SK-N-SH treated with all-trans-retinoic acid at 6 μM for 48 hours (cell line): ENCODE measurements at regions not wholly inside any gene's neighbourhood (a gene's known extent, or its start where the extent isn't known, plus 50 kb on each side); places are given as distances from the start of the nearest gene placed in this dataset.

ENCODE experiments used
- ATAC-seq: fragments of 200-7000 bp; cut with Tn5 transposase; 3 replicates; pipeline ENCODE4 v1.9.1; 2020; ENCODE audit warnings: mild to moderate bottlenecking, moderate library complexity
- ARNTL ChIP-seq: fragments of 450-650 bp; formaldehyde crosslinking; IDR thresholded peaks from 2 replicates; pipeline ENCODE4 v1.5.0; 2020; ENCODE audit warnings: low read depth, mild to moderate bottlenecking, moderate library complexity, borderline replicate concordance
- CSDC2 ChIP-seq: fragments of 250-450 bp; sonication (Bioruptor Pico); IDR thresholded peaks from 2 replicates; pipeline ENCODE4 v1.5.0; 2020; ENCODE audit warnings: mild to moderate bottlenecking, moderate library complexity
- ESRRG ChIP-seq: fragments of 250-450 bp; sonication (Bioruptor Pico); IDR thresholded peaks from 2 replicates; pipeline ENCODE4 v1.6.1; 2021; ENCODE audit warnings: mild to moderate bottlenecking
- OSR1 ChIP-seq: fragments of 250-450 bp; sonication (Bioruptor Pico); IDR thresholded peaks from 2 replicates; pipeline ENCODE4 v1.8.0; 2022; ENCODE audit warnings: moderate library complexity, mild to moderate bottlenecking, inconsistent platforms
- PPARA ChIP-seq: fragments of 250-450 bp; sonication (Bioruptor Pico); IDR thresholded peaks from 2 replicates; pipeline ENCODE4 v1.5.0; 2020; ENCODE audit warnings: mild to moderate bottlenecking, borderline replicate concordance
- RARB ChIP-seq: fragments of 250-450 bp; sonication (Bioruptor Pico); IDR thresholded peaks from 2 replicates; pipeline ENCODE4 v1.8.0; 2021; ENCODE audit warnings: mild to moderate bottlenecking, moderate library complexity
- SNAI2 ChIP-seq: fragments of 250-450 bp; sonication (Bioruptor Pico); IDR thresholded peaks from 2 replicates; pipeline ENCODE4 v1.5.0; 2020; ENCODE audit warnings: mild to moderate bottlenecking, moderate library complexity
- TCF4 ChIP-seq: fragments of 250-450 bp; sonication (Bioruptor Pico); IDR thresholded peaks from 2 replicates; pipeline ENCODE4 v1.8.0; 2021; ENCODE audit warnings: mild to moderate bottlenecking, moderate library complexity, borderline replicate concordance
- TOX ChIP-seq: fragments of 250-450 bp; sonication (Bioruptor Pico); IDR thresholded peaks from 2 replicates; pipeline ENCODE4 v1.8.0; 2021; ENCODE audit warnings: mild to moderate bottlenecking, moderate library complexity, borderline replicate concordance
- ZFP3 ChIP-seq: fragments of 250-450 bp; sonication (Bioruptor Pico); IDR thresholded peaks from 2 replicates; pipeline ENCODE4 v1.5.0; 2020; ENCODE audit warnings: mild to moderate bottlenecking, moderate library complexity
- ZFP30 ChIP-seq: fragments of 450-650 bp; formaldehyde crosslinking; IDR thresholded peaks from 2 replicates; pipeline ENCODE4 v1.5.0; 2022; ENCODE audit warnings: mild to moderate bottlenecking, moderate library complexity
- ZNF565 ChIP-seq: fragments of 450-650 bp; formaldehyde crosslinking; conservative IDR thresholded peaks from 2 replicates; pipeline ENCODE4 v1.5.0; 2020; ENCODE audit warnings: low read depth, mild to moderate bottlenecking, moderate library complexity
- ZNF70 ChIP-seq: fragments of 450-650 bp; formaldehyde crosslinking; IDR thresholded peaks from 2 replicates; pipeline ENCODE4 v1.5.0; 2020; ENCODE audit warnings: mild to moderate bottlenecking, moderate library complexity
- ZNF8 ChIP-seq: fragments of 450-650 bp; formaldehyde crosslinking; IDR thresholded peaks from 2 replicates; pipeline ENCODE4 v1.5.0; 2020; ENCODE audit warnings: mild to moderate bottlenecking, moderate library complexity
- TF ChIP-seq, protein P1 (sequence below): fragments of 250-450 bp; sonication (Bioruptor Pico); IDR thresholded peaks from 2 replicates; pipeline ENCODE4 v1.5.1; 2020; ENCODE audit warnings: low read depth, mild to moderate bottlenecking, moderate library complexity
- TF ChIP-seq, protein P2 (sequence below): fragments of 250-450 bp; sonication (Bioruptor Pico); IDR thresholded peaks from 2 replicates; pipeline ENCODE4 v1.5.0; 2020; ENCODE audit warnings: mild to moderate bottlenecking, moderate library complexity
- TF ChIP-seq, protein P3 (sequence below): fragments of 250-450 bp; sonication (Bioruptor Pico); IDR thresholded peaks from 2 replicates; pipeline ENCODE4 v1.8.0; 2021; ENCODE audit warnings: low read depth, mild to moderate bottlenecking, moderate library complexity, borderline replicate concordance
- TF ChIP-seq, protein P4 (sequence below): fragments of 250-450 bp; sonication (Bioruptor Pico); IDR thresholded peaks from 2 replicates; pipeline ENCODE4 v1.8.0; 2020; ENCODE audit warnings: mild to moderate bottlenecking, moderate library complexity, borderline replicate concordance

DNA sequence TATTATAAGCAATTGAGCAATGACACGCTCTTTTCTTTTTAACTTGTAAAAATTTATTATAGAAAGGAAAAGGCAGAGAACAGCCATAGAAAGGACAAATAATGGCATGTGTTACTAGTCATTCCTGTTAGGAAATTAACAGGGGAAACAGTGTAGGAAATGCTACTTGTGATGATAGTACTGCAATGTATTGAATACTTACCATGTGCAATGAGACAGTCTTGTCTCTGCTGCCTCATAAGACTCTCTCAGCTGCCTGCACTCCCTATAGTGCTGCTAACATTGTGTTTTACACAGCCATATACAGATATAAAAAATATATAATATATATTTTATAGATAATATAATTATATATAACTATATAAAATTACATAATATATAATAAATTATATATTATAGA lies 62.3 kb upstream of the SHOX start (continued):
- TF ChIP-seq, protein P1, sequence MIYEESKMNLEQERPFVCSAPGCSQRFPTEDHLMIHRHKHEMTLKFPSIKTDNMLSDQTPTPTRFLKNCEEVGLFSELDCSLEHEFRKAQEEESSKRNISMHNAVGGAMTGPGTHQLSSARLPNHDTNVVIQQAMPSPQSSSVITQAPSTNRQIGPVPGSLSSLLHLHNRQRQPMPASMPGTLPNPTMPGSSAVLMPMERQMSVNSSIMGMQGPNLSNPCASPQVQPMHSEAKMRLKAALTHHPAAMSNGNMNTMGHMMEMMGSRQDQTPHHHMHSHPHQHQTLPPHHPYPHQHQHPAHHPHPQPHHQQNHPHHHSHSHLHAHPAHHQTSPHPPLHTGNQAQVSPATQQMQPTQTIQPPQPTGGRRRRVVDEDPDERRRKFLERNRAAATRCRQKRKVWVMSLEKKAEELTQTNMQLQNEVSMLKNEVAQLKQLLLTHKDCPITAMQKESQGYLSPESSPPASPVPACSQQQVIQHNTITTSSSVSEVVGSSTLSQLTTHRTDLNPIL: no peak
- TF ChIP-seq ZFP30 (CRISPR knock-in tag) (no peak), ZNF565 (CRISPR knock-in tag) (no peak), OSR1 (no peak), CSDC2 (CRISPR knock-in tag) (no peak), PPARA (no peak), TOX (CRISPR knock-in tag) (no peak), ZFP3 (no peak)
- TF ChIP-seq, protein P2, sequence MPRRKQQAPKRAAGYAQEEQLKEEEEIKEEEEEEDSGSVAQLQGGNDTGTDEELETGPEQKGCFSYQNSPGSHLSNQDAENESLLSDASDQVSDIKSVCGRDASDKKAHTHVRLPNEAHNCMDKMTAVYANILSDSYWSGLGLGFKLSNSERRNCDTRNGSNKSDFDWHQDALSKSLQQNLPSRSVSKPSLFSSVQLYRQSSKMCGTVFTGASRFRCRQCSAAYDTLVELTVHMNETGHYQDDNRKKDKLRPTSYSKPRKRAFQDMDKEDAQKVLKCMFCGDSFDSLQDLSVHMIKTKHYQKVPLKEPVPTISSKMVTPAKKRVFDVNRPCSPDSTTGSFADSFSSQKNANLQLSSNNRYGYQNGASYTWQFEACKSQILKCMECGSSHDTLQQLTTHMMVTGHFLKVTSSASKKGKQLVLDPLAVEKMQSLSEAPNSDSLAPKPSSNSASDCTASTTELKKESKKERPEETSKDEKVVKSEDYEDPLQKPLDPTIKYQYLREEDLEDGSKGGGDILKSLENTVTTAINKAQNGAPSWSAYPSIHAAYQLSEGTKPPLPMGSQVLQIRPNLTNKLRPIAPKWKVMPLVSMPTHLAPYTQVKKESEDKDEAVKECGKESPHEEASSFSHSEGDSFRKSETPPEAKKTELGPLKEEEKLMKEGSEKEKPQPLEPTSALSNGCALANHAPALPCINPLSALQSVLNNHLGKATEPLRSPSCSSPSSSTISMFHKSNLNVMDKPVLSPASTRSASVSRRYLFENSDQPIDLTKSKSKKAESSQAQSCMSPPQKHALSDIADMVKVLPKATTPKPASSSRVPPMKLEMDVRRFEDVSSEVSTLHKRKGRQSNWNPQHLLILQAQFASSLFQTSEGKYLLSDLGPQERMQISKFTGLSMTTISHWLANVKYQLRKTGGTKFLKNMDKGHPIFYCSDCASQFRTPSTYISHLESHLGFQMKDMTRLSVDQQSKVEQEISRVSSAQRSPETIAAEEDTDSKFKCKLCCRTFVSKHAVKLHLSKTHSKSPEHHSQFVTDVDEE (CRISPR knock-in tag): no peak
- TF ChIP-seq, all 23 proteins: peak for 0

DNA sequence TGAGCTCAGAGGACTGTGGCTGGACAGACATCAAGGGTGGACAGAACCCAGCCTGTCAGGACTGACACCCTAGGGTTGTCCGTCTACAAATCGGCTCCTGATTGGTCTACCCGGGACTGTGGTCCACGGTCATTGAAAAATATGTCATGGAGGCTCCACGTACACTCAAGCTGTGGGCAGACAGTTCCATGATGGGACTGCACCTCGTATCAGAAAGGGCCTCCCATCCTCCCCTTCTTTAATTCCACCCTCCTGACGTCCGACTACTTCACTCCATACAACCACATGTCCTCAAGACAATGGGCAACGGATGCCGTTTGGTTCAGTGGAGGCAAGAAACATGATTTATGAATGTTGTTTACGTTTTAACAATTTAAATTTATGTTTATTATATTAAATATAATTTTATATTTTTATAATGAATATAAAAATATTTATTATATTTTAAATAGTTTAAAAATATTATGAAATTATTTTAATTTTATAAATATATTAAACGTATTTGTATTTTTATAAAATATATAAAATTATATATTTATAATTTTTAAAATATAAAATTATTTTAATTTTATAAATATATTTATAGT lies 58.0 kb upstream of the SHOX start:
- TF ChIP-seq OSR1: no peak
- TF ChIP-seq TOX (CRISPR knock-in tag): no peak
- no peak for TF ChIP-seq ARNTL (CRISPR knock-in tag)
- TF ChIP-seq ESRRG (CRISPR knock-in tag): no peak
- no peak for TF ChIP-seq SNAI2 (CRISPR knock-in tag)
- TF ChIP-seq TCF4 (CRISPR knock-in tag): no peak
- no peak for ATAC-seq

DNA sequence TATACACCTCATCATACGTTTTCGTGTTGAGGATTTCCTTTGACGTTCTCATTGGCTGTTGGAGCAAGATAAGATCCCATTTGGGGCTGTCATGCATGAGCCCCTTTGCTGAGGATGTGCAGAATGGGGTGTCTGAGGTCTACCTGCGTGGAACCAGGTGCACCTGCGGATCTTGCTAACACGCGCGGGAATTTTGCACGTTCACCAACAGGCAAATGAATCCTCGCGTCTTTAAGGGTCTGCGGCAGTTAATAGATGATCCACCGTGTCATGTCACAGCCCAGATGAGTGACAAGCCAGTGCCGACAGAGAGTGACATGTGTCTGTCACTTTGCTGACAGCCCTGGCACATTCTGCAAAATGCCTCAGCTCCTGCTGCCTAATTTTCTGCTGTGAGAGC lies 56.3 kb upstream of the SHOX start:
- ATAC-seq: no peak

More for the DNA sequence above, 56.3 kb upstream of the SHOX start:
- TF ChIP-seq, protein P3, sequence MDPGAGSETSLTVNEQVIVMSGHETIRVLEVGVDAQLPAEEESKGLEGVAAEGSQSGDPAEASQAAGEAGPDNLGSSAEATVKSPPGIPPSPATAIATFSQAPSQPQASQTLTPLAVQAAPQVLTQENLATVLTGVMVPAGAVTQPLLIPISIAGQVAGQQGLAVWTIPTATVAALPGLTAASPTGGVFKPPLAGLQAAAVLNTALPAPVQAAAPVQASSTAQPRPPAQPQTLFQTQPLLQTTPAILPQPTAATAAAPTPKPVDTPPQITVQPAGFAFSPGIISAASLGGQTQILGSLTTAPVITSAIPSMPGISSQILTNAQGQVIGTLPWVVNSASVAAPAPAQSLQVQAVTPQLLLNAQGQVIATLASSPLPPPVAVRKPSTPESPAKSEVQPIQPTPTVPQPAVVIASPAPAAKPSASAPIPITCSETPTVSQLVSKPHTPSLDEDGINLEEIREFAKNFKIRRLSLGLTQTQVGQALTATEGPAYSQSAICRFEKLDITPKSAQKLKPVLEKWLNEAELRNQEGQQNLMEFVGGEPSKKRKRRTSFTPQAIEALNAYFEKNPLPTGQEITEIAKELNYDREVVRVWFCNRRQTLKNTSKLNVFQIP: no peak
- no peak for TF ChIP-seq ARNTL (CRISPR knock-in tag)
- no peak for TF ChIP-seq ESRRG (CRISPR knock-in tag)
- TF ChIP-seq SNAI2 (CRISPR knock-in tag): no peak
- TF ChIP-seq, protein P1: no peak
- no peak for TF ChIP-seq PPARA
- TF ChIP-seq ZNF565 (CRISPR knock-in tag): no peak
- TF ChIP-seq, protein P4, sequence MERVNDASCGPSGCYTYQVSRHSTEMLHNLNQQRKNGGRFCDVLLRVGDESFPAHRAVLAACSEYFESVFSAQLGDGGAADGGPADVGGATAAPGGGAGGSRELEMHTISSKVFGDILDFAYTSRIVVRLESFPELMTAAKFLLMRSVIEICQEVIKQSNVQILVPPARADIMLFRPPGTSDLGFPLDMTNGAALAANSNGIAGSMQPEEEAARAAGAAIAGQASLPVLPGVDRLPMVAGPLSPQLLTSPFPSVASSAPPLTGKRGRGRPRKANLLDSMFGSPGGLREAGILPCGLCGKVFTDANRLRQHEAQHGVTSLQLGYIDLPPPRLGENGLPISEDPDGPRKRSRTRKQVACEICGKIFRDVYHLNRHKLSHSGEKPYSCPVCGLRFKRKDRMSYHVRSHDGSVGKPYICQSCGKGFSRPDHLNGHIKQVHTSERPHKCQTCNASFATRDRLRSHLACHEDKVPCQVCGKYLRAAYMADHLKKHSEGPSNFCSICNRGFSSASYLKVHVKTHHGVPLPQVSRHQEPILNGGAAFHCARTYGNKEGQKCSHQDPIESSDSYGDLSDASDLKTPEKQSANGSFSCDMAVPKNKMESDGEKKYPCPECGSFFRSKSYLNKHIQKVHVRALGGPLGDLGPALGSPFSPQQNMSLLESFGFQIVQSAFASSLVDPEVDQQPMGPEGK: no peak
- TF ChIP-seq OSR1: no peak
- TF ChIP-seq, protein P2 (CRISPR knock-in tag): no peak
- no peak for TF ChIP-seq ZNF8
- TF ChIP-seq RARB: no peak
- no peak for TF ChIP-seq ZFP30 (CRISPR knock-in tag)
- TF ChIP-seq ZNF70: no peak
